ENCODE measurements at regions not wholly inside any gene's neighbourhood (a gene's known extent, or its start where the extent isn't known, plus 50 kb on each side); places are given as distances from the start of the nearest gene placed in this dataset.

DNA sequence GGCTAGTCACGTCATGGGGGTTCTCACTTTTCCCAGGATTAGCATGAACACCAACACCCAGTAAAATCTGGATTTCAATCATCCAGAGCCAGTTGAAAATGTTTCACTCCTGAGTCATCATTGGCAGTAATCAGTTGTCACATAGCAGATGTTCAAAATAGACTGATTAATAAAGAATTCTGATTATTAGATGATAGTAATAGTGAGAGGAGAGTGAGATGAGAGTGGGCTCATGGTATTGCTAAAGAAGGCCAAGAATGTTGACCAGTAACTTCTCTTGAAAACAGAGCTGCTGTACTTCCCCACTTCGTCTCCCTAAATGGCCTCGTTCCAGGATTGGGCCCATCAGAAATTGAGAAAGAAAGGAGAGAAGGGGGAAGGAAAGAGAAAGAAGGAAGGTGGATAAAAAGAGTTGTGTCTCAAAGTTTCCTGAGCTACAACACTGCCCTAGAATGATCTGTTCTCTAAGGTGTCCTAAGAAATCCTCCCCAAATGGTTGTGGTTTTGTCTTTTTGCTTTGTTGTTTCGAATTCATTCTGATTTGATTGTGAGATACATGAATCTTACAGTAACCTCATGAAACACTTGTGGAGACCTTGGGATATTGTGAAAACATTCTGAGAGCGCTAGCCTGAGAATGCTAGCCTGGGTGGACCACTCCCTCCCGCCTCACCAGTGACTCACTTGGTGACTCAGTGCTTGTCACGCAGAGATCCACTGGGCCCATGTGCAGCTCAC is 502.2 kb upstream of the JARID2 start:
- peak; percentile 99 for DNase-seq

DNA sequence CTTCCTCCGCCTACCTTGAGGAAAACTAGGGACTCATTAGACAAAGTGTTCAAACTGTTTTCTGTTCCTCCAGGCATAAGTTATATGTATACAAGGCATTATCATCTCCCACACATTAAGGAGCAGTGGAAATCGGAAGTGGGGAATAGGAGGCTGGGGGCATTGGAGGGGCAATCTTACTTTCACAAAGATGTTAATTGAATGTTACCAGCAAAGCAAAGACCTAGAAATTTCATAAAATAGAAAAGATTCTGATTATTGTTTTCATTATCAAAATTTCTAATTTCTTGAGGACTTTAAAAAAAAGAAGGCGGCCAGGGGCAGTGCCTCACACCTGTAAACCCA is 501.7 kb upstream of the JARID2 start:
- no peak for DNase-seq

DNA sequence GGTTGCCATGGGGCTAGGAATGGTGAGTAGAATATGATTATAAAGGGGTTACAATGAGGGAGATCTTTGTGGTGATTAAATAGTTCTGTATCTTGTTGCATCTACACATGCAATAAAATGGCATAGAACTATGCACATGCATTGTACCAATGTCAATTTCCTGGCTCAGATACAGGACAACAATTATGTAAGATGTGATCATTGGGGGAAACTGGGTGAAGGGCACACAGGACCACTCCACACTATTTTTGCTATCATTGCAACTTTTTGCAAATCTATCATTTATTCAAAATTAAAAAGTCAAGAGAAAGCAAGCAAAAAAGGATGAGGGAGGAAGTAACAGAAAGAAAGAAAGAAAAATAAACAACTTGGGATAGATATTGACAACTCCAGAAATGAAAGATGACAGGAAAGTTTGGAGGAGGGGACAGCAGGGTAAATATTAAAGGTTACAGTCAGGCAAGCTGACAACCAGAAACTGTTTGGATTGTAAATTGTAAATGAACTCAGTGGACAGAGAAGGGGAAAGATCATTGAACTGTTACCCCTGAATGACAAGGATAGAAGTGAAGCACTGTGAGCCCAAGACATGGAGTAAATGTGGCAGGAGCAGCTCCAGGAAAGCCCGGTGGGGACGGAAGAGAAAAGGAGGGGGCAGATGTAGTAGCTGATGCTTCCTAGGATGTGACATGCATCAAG is 499.6 kb upstream of the JARID2 start:
- DNase-seq = no peak

DNA sequence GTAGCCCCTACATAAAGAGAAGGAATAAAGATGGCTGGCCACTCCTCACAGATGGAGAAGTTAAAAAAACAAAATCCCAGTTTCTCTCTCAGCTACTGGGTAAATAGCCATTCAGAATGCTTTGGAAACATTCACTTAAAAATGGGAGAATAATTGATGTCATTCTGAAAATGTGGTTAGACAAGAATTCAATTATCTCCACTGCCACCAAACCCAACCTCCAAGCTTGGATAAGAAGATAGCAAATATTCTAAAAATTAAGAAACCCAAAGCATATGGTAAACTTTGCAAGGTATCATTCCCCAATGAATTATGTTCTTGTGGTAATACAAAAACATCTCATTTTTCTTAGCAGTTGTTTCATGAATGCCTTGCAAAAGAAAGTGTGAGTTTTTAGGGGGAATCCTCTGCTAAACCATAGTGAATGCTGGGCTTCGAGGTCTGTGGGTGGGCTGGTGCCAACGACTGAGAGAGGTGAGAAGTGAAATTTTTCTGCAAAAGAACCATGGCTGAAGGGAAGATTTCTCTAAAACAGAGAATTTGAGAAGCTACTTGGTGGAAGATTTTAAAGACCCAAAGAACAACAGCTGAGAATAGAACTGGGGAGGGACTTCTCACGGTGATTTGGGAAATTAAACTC is 497.9 kb upstream of the JARID2 start:
- DNase-seq = peak; percentile 77

DNA sequence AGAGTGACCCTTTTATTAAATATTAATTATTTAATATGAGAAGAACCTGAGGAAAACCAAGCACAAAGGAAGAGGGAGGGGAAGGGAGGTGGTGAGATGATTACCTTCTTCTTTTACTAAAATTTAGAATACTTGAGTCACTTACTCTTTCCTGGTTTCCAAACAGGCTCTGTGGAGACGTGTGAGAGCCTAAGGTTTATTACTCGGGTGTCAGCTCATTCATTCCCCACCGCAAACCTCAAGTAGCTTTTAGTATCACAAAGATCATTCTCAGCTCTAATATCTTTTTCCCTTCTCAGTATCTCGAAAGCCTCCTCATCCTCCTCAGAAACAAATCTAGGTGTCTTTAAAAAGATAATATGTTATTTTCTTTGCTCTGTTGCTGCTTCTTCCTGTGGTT is 497.2 kb upstream of the JARID2 start:
- no peak for DNase-seq

DNA sequence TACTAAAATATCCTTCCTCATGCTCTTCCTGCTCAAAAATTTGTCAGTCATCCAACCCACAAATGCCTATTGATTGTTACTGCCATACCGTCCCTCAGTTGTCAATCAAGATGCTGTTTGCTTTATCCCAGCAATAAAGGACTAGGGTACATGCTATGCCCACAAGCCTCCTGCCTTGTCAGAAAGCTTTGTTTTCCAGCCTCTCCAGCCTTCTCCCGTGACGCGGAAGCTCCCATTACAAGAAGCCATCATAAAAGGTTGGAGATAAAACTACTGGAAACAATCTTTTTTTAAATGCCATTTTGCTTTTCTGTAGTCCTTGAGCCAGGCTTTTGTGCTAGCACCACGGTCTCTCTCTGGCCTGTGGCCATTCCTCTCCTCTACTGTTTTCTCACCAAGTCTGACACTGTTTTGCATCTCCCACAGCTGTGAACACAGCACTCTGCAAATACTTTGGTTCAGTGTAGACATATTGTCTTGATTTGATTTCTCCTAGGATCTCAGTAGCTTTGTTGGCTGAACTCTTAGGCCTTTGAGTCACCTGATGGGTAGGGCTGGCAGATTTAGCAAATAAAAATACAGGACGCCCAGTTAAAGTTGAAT is 495.7 kb upstream of the JARID2 start:
- DNase-seq = no peak

DNA sequence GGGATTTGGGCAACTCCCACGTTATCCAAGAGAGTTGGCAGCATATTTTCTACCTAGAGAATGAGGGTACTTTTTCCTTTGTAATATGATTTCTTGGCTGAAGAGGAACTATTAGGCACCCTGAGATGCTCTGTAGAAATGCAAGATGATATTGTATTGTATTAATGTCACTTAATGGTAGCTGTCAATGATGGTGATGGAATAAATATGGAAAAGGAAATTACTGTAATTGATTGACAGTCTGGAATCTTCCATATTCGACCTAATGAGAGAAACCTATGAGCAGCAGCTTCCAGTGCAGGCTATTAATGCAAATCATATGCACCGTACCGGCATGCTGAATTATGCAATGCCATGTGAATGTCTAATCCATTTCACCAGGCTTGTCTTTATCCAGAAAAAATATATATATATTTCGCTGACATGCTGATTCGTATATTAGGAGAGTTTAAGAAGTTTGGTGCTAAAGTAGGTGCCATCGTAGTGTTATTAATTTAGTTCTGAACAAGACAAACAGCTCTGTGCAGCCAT is 494.2 kb upstream of the JARID2 start:
- DNase-seq = no peak

DNA sequence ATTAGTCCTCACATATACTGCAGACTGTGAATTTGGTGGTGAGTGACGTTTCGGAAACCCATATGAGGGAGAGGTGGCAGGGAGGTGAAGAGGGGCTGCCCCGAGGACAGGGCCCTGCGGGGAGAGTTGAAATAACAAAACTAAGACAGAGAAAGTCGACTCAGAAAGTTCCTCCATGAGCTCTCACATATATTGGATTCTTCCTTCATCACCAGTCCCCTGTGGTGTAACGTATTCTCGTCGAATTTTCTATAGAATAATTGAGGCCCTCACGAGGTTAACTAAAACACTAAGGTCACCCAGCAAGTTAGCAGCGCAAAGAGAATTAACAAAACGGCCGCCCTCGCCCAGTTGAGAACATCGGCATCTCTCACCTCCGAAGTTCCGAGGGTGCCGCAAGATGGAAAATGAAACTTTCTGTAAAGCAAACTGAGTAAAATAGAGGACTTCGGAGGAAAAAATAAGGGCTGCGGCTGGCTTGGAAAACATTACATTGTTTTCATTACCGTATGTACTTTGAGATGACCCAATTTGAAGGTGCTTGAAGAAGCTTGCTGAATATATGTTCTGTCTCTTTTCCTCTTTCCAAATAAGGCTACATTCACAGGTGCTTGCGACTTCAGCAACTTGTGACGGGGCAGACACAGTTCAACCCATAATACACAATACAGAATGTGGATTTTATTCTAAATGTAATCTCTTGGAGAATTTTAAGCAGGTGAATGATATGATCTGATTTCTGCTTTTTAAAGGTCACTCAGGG is 490.9 kb upstream of the JARID2 start:
- no peak for DNase-seq

DNA sequence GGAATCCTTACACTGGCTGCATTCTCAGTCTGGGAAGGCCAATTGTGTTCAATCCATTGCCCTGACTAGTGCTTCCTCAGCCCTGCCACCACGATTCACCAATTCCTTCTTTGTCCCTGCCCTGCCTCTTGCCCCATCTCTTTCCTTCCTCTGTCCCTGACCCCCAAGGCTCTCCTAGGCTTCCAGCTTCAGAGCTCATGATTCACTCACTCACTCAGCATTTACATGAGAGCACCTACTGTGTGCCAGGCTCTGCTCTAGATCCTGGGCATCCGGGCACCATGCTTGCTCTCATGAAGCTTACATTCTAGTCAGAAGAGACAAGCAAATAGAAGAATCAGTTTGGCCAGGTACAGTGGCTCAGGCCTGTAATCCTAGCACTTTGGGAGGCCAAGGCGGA is 489.5 kb upstream of the JARID2 start:
- no peak for DNase-seq

DNA sequence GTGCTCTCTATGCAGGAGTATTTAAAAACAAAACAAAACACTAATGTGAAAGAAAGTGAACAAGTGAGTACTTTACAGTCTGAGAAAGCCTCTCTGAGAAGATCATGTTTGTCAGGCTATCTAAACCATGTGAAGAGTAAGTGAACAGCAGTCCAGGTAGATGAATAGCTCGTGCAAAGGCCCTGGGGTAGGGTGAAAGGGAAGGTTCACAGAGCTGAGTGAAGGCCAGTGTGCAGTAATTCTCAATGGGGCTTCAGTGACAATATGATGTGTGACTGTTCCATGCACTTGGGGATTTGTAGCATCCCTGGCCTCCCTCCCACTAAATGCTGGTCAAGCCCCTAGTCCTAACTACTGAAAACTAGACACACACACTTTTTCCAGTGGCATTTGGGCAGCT is 488.9 kb upstream of the JARID2 start:
- DNase-seq = no peak

DNA sequence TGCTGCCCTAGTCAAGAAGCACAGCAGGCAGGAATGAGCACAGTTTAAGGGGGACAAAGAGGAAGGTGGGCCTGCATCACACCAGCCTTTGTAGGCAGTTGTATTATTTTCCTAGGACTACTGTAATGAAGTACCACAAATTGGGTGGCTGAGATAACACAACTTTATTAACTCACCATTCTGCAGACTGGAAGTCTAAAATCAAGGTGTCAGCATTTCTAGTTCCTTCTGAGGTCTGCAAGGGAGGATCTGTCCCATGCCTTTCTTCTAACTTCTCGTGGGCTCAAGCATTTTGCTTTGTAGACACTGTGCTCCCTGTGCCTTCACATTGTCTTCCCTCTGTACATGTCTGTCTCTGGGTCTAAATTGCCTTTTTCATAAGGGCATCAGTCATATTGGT is 488.5 kb upstream of the JARID2 start:
- DNase-seq = no peak

DNA sequence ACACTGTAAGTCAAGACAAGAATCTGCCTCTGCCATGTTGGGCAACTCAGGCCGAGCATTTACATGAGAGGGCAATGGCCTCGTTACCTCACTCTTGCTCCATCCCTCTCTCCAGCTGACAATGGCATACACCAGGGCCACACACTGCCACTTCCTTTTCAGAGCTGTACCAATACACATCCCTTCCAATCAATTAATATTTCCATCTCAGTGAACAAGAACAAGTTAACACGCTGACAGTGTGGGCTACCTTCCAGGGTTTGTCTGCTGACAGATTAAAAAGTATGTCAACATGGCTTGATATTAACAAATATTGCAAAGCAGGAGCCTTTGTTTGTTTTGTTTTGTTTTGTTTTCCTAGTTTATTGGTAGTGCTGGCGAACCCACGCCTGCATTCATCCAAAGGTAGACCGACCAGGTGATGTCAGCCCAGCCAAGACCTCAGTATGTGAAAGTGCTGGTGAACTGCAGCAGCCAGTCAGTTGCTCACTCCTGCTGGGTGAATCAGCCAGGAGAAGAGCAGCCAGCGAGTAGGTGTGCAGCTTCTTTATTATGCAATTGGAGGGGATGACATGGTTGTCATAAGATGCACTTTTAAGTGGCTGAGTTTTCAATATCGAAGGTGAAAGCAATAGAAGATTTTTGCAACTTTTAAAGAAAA is 487.3 kb upstream of the JARID2 start:
- no peak for DNase-seq

DNA sequence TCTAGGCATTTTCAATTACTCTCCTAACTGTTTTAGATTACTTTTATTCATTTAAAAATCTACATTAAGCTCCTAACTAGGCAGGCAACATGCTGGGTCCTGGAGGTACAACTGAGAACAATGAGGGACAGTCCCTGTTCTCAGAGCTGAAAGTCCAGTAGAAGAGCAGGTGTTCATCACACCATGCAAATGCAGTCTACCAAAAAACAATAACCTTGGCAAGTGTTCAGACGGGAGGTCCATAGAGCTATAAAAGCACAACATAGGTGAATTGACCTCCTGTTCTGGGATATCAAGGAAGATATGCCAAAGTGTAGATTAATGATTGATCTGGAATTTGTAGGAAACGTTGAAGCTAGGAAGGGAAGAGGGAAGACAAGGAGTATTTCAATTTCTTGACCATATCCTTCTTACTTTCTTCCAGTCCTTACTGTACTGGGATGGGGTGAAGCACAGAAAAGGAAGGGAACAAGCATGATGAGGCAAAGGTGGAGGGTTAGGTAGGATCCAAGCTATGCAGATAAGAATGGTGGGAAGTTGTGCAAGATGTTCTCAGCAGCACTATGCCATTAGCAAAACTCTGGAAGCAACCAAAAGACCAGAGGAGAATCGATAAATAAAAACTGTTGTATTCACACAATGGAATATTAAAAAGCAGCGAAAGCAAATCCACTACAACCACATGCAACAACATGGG is 485.7 kb upstream of the JARID2 start:
- no peak for DNase-seq

DNA sequence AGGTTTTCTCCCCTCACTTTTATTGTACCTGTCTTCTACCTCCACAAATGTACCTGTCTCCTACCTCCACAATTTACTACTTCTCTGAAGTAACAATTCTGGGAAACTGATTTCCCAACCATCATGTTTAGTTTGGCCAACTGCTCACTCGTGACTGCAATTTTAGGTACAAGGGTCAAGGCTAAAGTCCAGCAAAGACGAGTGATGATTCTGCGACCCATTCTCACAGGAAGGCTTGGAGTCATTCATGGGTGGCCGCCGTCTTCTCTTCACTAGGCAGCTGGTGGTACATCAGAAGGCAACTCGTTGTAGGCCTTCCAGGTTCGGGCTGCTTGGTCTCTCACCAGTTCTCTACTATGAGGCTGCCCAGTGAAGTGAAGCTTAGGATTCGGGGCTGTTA is 483.8 kb upstream of the JARID2 start:
- DNase-seq = no peak

DNA sequence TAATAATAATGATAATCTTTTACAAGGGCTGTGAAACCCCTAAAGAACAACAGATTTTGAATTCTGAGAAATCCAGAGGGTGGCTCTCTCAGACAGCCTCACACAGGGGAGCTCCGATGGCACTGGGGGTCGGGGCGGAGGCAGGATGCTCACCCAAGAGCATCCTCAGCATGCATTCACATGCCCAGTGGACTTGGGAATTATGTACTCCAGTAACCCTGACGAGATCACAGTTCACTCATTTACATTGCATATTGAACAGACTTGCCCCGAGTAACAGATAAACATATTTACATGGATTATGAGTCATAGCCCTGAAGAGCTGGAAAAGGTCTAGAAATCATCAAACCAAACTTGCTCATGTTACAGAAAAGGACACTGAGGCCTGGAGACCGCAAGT is 482.7 kb upstream of the JARID2 start:
- peak; percentile 31 for DNase-seq

DNA sequence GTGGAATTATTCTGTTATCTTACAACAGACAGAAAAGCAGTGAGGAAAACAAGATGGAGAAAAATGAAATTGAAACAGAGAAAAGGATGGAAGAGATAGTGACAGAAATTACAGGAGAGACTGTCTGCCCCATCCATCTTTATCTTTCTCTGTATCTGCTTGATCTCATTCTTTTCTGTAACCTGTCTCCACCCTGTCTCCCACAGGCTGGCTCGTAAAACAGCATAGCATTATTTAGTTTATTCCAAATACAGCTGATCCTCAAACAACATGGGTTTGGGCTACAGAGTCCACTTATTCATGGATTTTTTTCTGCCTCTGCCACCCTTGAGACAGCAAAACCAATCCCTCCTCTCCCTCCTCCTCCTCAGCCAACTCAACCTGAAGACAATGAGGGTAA is 482.3 kb upstream of the JARID2 start:
- DNase-seq = no peak

DNA sequence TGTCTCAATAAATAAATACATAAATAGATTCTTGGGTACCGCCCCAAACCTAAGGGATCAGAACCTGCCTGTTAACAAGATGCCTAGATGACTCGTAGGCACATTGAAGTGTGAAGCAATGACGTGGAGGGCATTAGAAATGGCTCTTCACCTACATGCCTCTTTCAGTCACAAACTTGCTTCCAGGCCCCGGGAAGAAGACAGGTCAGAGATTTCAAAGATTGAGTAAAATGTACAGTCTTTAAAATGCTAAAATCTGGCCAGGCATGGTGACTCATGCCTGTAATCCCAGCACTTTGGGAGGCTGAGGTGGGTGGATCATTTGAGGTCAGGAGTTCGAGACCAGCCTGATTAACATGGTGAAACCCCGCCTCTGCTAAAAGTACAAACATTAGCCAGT is 480.8 kb upstream of the JARID2 start:
- DNase-seq = no peak

DNA sequence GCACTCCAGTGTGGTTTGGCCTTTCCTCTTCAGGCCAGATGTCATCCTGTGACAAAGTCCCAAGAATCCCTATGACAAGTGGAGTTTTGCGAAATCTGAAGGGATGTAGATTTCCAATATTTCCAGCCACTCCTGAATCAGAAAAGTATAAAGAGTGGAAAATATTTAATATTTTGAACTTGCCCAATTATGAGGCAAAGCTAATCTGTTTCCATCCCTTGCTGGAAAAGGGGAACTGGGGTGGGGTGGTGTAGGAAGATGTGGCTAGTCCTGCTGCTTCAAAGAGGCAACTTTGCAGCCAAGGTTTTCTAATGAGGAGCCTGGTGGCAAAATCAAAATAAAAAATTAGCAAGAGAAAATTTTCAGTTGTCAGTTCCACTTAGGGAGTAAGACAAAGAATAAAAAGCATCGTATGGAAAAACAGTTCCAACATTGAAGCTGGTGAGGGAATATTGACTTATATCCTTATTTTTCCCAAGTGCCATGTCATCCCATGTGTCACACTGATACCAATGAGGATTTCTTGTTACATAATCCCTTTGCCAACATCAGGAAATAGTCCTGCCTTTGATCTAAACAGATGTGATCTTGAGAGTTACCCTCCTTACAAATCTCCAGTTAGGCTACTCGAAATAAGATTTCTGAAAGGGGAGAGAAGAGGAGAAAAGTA is 480.0 kb upstream of the JARID2 start:
- no peak for DNase-seq

DNA sequence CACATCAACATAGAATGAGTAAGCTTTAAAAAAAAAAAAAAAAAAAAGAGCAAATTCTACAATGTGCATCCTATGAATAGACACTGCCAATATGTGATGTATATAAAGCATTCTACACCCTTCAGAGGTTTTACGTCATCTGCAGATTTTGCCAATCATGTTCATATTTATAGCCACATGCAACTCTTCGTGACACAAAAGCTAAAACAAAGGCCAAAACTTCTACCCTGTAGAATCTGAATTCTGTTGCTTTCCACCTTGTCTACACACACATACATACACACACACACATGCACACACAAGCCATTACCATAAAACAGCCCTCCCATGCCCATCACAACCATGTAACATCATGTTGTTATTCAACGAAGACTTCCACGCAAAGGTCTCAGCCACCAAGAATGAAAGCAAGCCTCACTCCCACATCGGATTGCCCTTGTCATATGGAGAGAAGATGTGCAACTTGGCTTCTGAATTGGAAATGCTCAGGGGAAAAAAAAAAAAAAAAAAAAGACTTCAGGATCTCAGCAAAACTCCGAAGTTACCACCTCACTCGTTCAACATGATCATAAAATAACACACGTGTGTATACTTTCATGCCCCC is 479.4 kb upstream of the JARID2 start:
- no peak for DNase-seq

DNA sequence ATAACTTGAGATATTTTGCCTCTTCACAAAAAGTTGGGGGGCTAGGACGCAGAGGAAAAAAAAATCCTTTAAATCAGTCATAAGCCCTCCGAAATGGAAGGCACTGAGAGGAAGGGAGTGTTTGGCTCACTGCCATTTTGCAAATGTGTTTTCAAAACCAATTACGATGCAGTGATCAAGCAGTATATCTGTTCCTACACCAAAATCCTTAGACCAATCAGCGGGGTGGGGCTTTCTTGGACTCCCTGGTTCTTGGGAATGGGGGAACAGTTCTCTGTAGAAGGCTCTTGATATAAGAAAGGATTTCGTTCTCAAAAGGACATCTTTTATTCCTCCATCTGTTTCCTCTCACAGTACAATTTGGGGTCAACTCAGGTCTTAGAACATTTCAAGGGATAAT is 478.6 kb upstream of the JARID2 start:
- no peak for DNase-seq
